ENCODE measurements at regions not wholly inside any gene's neighbourhood (a gene's known extent, or its start where the extent isn't known, plus 50 kb on each side); places are given as distances from the start of the nearest gene placed in this dataset.

DNA sequence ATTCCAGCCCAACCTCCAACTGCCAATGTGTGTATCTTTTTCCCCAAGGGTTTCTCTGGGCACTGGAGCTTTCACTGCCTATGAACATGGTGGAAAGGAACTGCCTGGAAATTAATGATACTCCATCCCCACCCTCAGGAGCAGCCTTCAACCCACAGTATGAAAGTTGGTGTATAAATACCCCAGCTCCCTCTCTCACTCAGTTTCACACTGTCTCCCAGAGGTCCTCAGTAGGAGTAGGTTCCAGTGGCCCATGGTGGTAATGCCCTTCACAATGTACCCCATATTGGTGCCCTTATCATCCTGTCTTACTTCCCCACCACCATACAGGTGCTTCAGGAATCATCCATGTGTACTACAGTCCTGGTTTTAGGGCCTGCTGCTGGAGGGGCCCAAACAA lies 462.6 kb downstream of the MIAT start:
- no peak overlapping the region for H3K9ac ChIP-seq (ENCODE audit: low read depth, low read length)
- no peak overlapping the region for H3K4me3 ChIP-seq (ENCODE audit: low read length)
- H3K9me3 ChIP-seq (replicated peaks; ENCODE audit: low read length), result no peaks in the 10 kb centered on the region
- H3K36me3 ChIP-seq (ENCODE audit: insufficient read depth, low read length), result no peaks in the 10 kb centered on the region
- no peak overlapping the region for H3K4me2 ChIP-seq (ENCODE audit: low read length)
- H3K27me3 ChIP-seq (ENCODE audit: control insufficient read depth, insufficient read depth, low read length), result no peaks in the 10 kb centered on the region
- peaks cover 22% of the 10 kb centered on the region for H3K4me1 ChIP-seq (ENCODE audit: control insufficient read depth, insufficient read depth, low read length)

DNA sequence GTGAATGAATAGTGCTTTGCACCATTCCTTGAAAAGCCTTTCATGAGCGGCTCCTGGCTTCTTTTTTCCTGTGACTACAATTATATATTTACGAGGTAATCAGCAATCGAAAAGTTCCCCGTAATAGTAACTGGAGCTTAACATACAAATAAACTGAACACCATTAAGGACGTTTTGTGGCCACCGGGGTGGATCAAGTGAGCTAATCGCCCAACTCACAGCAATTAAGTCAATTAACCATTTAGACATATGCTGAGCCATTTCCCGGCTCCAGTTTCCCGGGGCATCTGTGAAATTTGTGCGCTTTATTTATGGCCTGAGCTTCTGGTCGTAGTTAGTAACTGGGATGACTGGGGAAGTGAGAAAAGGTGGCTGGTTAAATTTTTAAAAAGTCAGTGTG lies 465.2 kb downstream of the MIAT start:
- H3K9me3 ChIP-seq (replicated peaks; ENCODE audit: low read length), result no peaks in the 10 kb centered on the region
- H3K9ac ChIP-seq (ENCODE audit: low read depth, low read length), result no peak overlapping the region
- H3K4me2 ChIP-seq (ENCODE audit: low read length), result no peak overlapping the region
- H3K4me1 ChIP-seq (ENCODE audit: control insufficient read depth, insufficient read depth, low read length), result peaks cover 7% of the 10 kb centered on the region
- H3K4me3 ChIP-seq (ENCODE audit: low read length), result no peak overlapping the region
- H3K27me3 ChIP-seq (ENCODE audit: control insufficient read depth, insufficient read depth, low read length), result no peaks in the 10 kb centered on the region
- H3K36me3 ChIP-seq (ENCODE audit: insufficient read depth, low read length), result no peaks in the 10 kb centered on the region

DNA sequence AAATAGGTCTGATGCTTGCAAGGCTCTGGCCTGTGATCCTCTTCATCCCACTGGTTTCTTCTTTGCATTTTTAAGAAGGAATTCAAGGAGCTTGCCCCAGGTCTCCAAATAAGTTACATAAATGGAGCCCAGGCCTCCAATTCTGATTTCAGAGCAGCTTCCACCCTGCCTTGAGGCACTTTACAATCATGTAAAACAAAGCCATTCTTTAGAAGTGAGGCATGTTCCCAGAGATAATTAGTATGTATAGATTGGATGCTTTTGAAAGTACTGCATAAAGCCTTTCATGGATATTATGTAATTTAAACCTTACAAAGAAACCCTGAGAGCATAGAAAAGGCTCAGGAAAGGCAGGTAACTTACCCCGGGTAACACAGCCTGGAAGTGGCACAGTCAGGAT lies 466.5 kb downstream of the MIAT start:
- H3K27me3 ChIP-seq (ENCODE audit: control insufficient read depth, insufficient read depth, low read length), result no peaks in the 10 kb centered on the region
- no peaks in the 10 kb centered on the region for H3K9me3 ChIP-seq (replicated peaks; ENCODE audit: low read length)
- peaks cover 13% of the 10 kb centered on the region for H3K4me1 ChIP-seq (ENCODE audit: control insufficient read depth, insufficient read depth, low read length)
- H3K36me3 ChIP-seq (ENCODE audit: insufficient read depth, low read length), result no peaks in the 10 kb centered on the region
- H3K4me2 ChIP-seq (ENCODE audit: low read length), result no peak overlapping the region
- no peak overlapping the region for H3K4me3 ChIP-seq (ENCODE audit: low read length)
- no peak overlapping the region for H3K9ac ChIP-seq (ENCODE audit: low read depth, low read length)

DNA sequence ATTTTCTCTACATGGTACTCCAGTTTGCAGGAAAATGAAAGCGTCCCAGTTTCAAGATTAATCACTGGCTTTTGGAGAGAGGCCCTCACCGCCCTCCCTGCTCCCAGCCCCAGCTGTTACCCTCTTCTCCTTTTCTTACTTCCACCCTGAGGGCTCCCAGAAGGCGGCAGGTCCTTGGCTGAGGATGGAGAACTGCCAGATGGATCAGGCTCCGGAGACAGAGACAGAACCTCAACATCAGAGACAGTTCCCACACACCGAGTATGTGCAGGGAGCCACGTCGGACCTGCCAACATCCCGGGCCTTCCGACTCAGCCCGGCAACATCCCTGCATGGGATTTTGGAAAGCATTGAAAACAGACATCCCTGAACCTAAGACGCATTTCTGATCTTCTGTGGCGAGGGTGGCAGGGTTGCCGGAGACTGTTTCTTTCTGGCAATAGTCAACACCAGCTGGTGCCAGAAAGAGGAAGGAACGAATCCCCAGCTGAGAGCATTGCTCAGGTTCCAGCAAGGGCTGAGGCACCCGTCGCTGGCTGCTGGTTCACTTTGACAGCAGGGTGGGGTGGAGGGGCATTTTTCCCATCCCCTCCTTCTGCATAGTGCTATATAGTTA lies 467.1 kb downstream of the MIAT start:
- H3K4me3 ChIP-seq (ENCODE audit: low read length), result no peak overlapping the region

GRCh38 chr22:27125539-27125938 lies 468.2 kb downstream of the MIAT start:
- Histone ChIP-seq H3K9me3 (replicated peaks; ENCODE audit: low read length) (no peaks in the 10 kb centered on the region), H3K27me3 (ENCODE audit: control insufficient read depth, insufficient read depth, low read length) (no peaks in the 10 kb centered on the region), H3K4me3 (ENCODE audit: low read length) (no peak overlapping the region), H3K9ac (ENCODE audit: low read depth, low read length) (no peak overlapping the region), H3K4me1 (ENCODE audit: control insufficient read depth, insufficient read depth, low read length) (peaks cover 19% of the 10 kb centered on the region), H3K4me2 (ENCODE audit: low read length) (no peak overlapping the region), H3K36me3 (ENCODE audit: insufficient read depth, low read length) (no peaks in the 10 kb centered on the region)

More for the DNA sequence above, 467.1 kb downstream of the MIAT start:
- peak overlapping the region; percentile 14 for H3K4me2 ChIP-seq (ENCODE audit: low read length)
- no peaks in the 10 kb centered on the region for H3K27me3 ChIP-seq (ENCODE audit: control insufficient read depth, insufficient read depth, low read length)
- peaks cover 17% of the 10 kb centered on the region for H3K4me1 ChIP-seq (ENCODE audit: control insufficient read depth, insufficient read depth, low read length)
- no peaks in the 10 kb centered on the region for H3K9me3 ChIP-seq (replicated peaks; ENCODE audit: low read length)
- H3K36me3 ChIP-seq (ENCODE audit: insufficient read depth, low read length), result no peaks in the 10 kb centered on the region
- peak overlapping the region; percentile 12 for H3K9ac ChIP-seq (ENCODE audit: low read depth, low read length)

DNA sequence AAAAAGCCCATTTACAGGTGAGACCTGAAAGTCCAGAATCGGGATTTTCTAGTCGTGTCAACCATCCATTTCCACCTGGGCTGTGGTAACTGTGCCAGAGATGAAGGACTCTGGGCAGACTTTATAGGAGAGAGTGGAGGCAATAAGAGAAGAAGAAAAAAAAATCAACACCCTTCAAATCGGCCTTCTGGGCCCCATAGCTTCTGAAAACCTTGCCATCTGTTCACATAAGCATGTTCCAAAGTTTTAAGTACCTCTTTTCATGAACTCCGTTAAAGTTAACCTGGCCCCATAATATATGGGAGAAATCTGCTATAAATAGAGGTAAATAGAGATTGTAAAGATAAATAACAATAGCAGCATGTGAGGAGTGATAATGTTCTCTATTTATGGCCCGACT lies 470.5 kb downstream of the MIAT start:
- H3K9me3 ChIP-seq (replicated peaks; ENCODE audit: low read length), result no peaks in the 10 kb centered on the region
- no peaks in the 10 kb centered on the region for H3K36me3 ChIP-seq (ENCODE audit: insufficient read depth, low read length)
- no peak overlapping the region for H3K4me3 ChIP-seq (ENCODE audit: low read length)
- H3K4me1 ChIP-seq (ENCODE audit: control insufficient read depth, insufficient read depth, low read length), result peaks cover 19% of the 10 kb centered on the region
- H3K4me2 ChIP-seq (ENCODE audit: low read length), result no peak overlapping the region
- no peak overlapping the region for H3K9ac ChIP-seq (ENCODE audit: low read depth, low read length)
- H3K27me3 ChIP-seq (ENCODE audit: control insufficient read depth, insufficient read depth, low read length), result no peaks in the 10 kb centered on the region

DNA sequence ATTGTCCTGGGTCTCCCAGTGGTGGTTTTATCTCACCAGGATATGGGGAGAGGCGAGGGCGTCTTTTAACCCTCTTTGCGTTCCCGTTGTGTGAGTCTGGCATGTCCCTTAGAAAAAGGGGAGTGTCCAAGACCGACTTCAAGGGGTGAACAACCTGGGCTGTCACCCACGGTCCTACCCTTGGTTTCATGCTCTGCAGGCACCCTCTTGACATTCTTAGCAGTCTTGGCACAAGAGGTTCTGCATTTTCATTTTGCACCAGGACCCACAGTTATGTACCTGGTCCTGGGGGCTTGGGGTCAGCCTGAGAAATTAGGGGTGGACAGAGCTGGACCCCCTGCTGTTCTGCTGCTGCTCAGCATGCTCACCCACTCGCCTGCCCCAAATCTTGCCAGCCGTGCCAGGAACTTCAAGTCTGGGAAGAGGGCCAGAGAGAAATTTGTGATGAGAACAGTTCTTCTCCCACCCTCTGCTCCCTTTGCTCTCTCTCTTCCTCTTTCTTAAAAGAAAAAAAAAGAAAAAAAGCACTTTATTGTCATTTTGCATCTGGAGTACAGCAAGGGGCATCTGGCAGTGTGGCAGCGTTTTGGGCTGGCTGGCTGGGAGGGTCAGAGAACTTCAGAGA lies 471.2 kb downstream of the MIAT start:
- H3K27me3 ChIP-seq (ENCODE audit: control insufficient read depth, insufficient read depth, low read length), result no peaks in the 10 kb centered on the region
- H3K4me3 ChIP-seq (ENCODE audit: low read length), result peak overlapping the region; percentile 27
- peak overlapping the region; percentile 61 for H3K4me2 ChIP-seq (ENCODE audit: low read length)
- H3K9ac ChIP-seq (ENCODE audit: low read depth, low read length), result peak overlapping the region; percentile 38
- H3K4me1 ChIP-seq (ENCODE audit: control insufficient read depth, insufficient read depth, low read length), result peaks cover 23% of the 10 kb centered on the region
- no peaks in the 10 kb centered on the region for H3K9me3 ChIP-seq (replicated peaks; ENCODE audit: low read length)
- H3K36me3 ChIP-seq (ENCODE audit: insufficient read depth, low read length), result no peaks in the 10 kb centered on the region

DNA sequence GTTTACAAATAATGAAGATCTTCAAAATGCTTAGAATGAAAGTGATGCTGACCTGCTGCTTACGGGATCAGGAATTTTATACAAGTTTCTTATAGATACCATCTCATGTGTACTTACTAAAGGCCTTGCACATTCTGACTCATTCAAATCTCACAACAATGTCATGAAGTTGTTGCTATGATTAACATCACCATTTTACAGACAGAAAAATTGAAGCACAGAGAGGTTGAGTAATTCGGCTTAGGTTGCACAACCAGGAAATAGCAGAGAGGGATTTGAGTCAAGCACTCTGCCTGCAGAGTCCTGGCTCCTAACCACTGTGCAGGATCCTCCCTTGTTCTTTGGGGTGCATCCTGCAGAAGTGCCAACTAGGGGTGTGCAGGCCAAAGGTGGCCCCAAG lies 471.9 kb downstream of the MIAT start:
- Histone ChIP-seq H3K4me1 (ENCODE audit: control insufficient read depth, insufficient read depth, low read length) (peaks cover 27% of the 10 kb centered on the region), H3K27me3 (ENCODE audit: control insufficient read depth, insufficient read depth, low read length) (no peaks in the 10 kb centered on the region), H3K36me3 (ENCODE audit: insufficient read depth, low read length) (no peaks in the 10 kb centered on the region), H3K9ac (ENCODE audit: low read depth, low read length) (peak overlapping the region; percentile 38), H3K4me2 (ENCODE audit: low read length) (peak overlapping the region; percentile 61), H3K9me3 (replicated peaks; ENCODE audit: low read length) (no peaks in the 10 kb centered on the region), H3K4me3 (ENCODE audit: low read length) (peak overlapping the region; percentile 27)

GRCh38 chr22:27130906-27131305 lies 473.5 kb downstream of the MIAT start:
- Histone ChIP-seq H3K4me2 (ENCODE audit: low read length) (no peak overlapping the region), H3K9ac (ENCODE audit: low read depth, low read length) (no peak overlapping the region), H3K36me3 (ENCODE audit: insufficient read depth, low read length) (no peaks in the 10 kb centered on the region), H3K4me1 (ENCODE audit: control insufficient read depth, insufficient read depth, low read length) (peaks cover 38% of the 10 kb centered on the region), H3K4me3 (ENCODE audit: low read length) (no peak overlapping the region), H3K27me3 (ENCODE audit: control insufficient read depth, insufficient read depth, low read length) (no peaks in the 10 kb centered on the region), H3K9me3 (replicated peaks; ENCODE audit: low read length) (no peaks in the 10 kb centered on the region)

DNA sequence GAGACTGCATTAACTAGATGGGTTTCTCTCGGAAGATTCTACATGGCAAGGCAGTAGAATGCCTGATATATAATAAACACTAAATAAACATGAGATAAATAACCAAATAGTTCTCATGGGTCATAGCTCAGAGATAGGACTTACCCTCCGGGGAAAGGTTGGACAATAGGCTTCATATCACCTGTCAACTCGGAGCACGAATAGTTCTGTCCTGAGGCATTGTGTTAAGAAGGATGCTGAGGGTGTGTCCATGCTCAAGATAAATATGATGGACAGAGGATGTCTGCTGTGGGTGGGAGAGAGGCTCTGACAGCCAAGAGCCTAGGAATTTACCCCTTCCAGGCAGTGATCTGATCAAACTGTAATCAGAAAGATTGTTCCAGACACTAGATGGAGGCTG lies 474.0 kb downstream of the MIAT start:
- Histone ChIP-seq H3K9me3 (replicated peaks; ENCODE audit: low read length) (peaks cover under 1% of the 10 kb centered on the region), H3K4me1 (ENCODE audit: control insufficient read depth, insufficient read depth, low read length) (peaks cover 41% of the 10 kb centered on the region), H3K4me2 (ENCODE audit: low read length) (no peak overlapping the region), H3K4me3 (ENCODE audit: low read length) (no peak overlapping the region), H3K9ac (ENCODE audit: low read depth, low read length) (no peak overlapping the region), H3K36me3 (ENCODE audit: insufficient read depth, low read length) (no peaks in the 10 kb centered on the region), H3K27me3 (ENCODE audit: control insufficient read depth, insufficient read depth, low read length) (no peaks in the 10 kb centered on the region)

DNA sequence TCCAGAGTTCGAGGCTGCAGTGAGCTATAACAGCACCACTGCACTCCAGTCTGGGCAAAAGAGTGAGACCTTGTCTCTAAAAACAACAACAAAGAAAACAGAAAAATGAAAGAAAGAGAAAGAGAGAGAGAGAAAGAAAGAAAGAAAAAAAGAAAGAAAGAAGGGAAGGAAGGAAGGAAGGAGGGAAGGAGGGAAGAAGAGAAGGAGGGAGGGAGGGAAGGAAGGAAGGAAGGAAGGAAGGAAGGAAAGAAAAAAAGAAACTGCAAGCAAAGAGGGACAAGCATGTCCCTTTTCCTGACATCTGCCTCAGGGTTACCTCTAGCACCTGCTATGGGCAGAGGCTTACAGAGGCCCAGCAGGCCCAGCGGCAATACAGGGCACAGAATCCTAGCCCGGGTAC lies 475.0 kb downstream of the MIAT start:
- H3K36me3 ChIP-seq (ENCODE audit: insufficient read depth, low read length), result no peaks in the 10 kb centered on the region
- peaks cover 41% of the 10 kb centered on the region for H3K4me1 ChIP-seq (ENCODE audit: control insufficient read depth, insufficient read depth, low read length)
- H3K4me3 ChIP-seq (ENCODE audit: low read length), result no peak overlapping the region
- no peaks in the 10 kb centered on the region for H3K27me3 ChIP-seq (ENCODE audit: control insufficient read depth, insufficient read depth, low read length)
- H3K4me2 ChIP-seq (ENCODE audit: low read length), result no peak overlapping the region
- H3K9ac ChIP-seq (ENCODE audit: low read depth, low read length), result no peak overlapping the region
- peaks cover 7% of the 10 kb centered on the region for H3K9me3 ChIP-seq (replicated peaks; ENCODE audit: low read length)

DNA sequence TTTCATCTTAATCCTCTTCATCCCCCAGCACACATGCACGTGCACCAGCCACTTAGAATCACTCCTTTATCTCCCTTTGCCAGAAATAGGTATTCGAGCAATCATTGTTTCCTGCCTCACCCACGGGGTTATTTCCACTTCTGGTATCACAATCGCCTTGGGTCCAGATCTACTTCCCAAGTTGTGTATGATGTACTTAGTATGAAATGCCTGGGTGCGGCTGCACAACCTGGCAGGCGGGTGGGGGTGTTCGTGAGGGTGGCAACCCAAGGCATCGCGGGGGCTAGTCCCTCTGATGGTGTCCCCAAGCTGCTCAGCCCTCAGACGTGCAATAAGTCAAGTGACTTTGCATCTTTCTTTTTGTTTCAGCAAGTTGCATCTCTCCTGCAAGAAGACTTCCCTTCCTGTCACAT lies 475.6 kb downstream of the MIAT start:
- peaks cover 47% of the 10 kb centered on the region for H3K4me1 ChIP-seq (ENCODE audit: control insufficient read depth, insufficient read depth, low read length)
- H3K4me2 ChIP-seq (ENCODE audit: low read length), result no peak overlapping the region
- no peak overlapping the region for H3K4me3 ChIP-seq (ENCODE audit: low read length)
- H3K36me3 ChIP-seq (ENCODE audit: insufficient read depth, low read length), result no peaks in the 10 kb centered on the region
- peaks cover 7% of the 10 kb centered on the region for H3K9me3 ChIP-seq (replicated peaks; ENCODE audit: low read length)
- H3K9ac ChIP-seq (ENCODE audit: low read depth, low read length), result no peak overlapping the region
- no peaks in the 10 kb centered on the region for H3K27me3 ChIP-seq (ENCODE audit: control insufficient read depth, insufficient read depth, low read length)

Data from skeletal muscle satellite cell (primary cell).